ENCODE measurements at regions not wholly inside any gene's neighbourhood (a gene's known extent, or its start where the extent isn't known, plus 50 kb on each side); places are given as distances from the start of the nearest gene placed in this dataset.

DNA sequence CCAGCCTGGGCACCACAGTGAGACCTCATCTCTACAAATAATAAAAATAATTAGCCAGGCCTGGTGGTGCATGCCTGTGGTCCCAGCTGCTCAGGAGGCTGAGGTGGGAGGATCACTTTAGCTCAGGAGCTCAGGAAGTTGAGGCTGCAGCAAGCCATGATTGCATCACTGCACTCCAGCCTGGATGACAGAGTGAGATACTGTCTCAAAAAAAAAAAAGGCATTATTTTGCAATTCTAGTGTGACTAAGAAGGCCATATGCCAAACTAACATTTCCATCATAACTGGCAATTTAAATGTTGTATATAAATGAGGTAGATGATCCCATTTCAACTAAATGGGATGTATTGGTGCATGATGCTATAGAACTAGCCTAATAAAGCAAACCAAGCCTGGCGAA, 632.8 kb upstream of the KLF12 start:
- TF ChIP-seq CTCF (IDR thresholded peaks at IDR 0.05) (no peak), POLR2A (IDR thresholded peaks at IDR 0.05) (no peak), POLR2AphosphoS5 (IDR thresholded peaks at IDR 0.05) (no peak)
